ENCODE measurements at regions not wholly inside any gene's neighbourhood (a gene's known extent, or its start where the extent isn't known, plus 50 kb on each side); places are given as distances from the start of the nearest gene placed in this dataset.

GRCh38 chr15:69505956-69506556 is 53.4 kb downstream of the RPLP1 start:
- DNase-seq (ENCODE audit: low read depth in 4 of 4, low spot score in 3 of 4): no peak

- DNase-seq (ENCODE audit: low read depth in 4 of 4, low spot score in 3 of 4): no peak
These were observed 56.0 kb downstream of the RPLP1 start for GRCh38 chr15:69508659-69509058.

GRCh38 chr15:69509131-69509530 is 56.5 kb downstream of the RPLP1 start:
- DNase-seq (ENCODE audit: low read depth in 4 of 4, low spot score in 3 of 4): no peak

GRCh38 chr15:69510556-69510955 is 57.9 kb downstream of the RPLP1 start:
- no peak for DNase-seq (ENCODE audit: low read depth in 4 of 4, low spot score in 3 of 4)

- no peak for DNase-seq (ENCODE audit: low read depth in 4 of 4, low spot score in 3 of 4)
These were observed 58.4 kb downstream of the RPLP1 start for GRCh38 chr15:69511015-69511414.

- DNase-seq (ENCODE audit: low read depth in 4 of 4, low spot score in 3 of 4): no peak
These were observed 59.2 kb downstream of the RPLP1 start for GRCh38 chr15:69511716-69512340.

GRCh38 chr15:69513450-69513960 is 60.9 kb downstream of the RPLP1 start:
- no peak for DNase-seq (ENCODE audit: low read depth in 4 of 4, low spot score in 3 of 4)

- DNase-seq (ENCODE audit: low read depth in 4 of 4, low spot score in 3 of 4): no peak
These were observed 61.4 kb downstream of the RPLP1 start for GRCh38 chr15:69513986-69514385.

- no peak for DNase-seq (ENCODE audit: low read depth in 4 of 4, low spot score in 3 of 4)
These were observed 62.9 kb downstream of the RPLP1 start for GRCh38 chr15:69515508-69515907.

GRCh38 chr15:69515926-69516325 is 63.3 kb downstream of the RPLP1 start:
- no peak for DNase-seq (ENCODE audit: low read depth in 4 of 4, low spot score in 3 of 4)

- no peak for DNase-seq (ENCODE audit: low read depth in 4 of 4, low spot score in 3 of 4)
These were observed 64.4 kb downstream of the RPLP1 start for GRCh38 chr15:69517052-69517451.

GRCh38 chr15:69518806-69519205 is 66.2 kb downstream of the RPLP1 start:
- DNase-seq (ENCODE audit: low read depth in 4 of 4, low spot score in 3 of 4): no peak

GRCh38 chr15:69520067-69520466 is 67.4 kb downstream of the RPLP1 start:
- no peak for DNase-seq (ENCODE audit: low read depth in 4 of 4, low spot score in 3 of 4)

- no peak for DNase-seq (ENCODE audit: low read depth in 4 of 4, low spot score in 3 of 4)
These were observed 69.7 kb downstream of the RPLP1 start for GRCh38 chr15:69522361-69522760.

- DNase-seq (ENCODE audit: low read depth in 4 of 4, low spot score in 3 of 4): peak; percentile 66 to 77 (median 73)
These were observed 70.7 kb downstream of the RPLP1 start for GRCh38 chr15:69523010-69524001.

GRCh38 chr15:69524296-69524695 is 71.7 kb downstream of the RPLP1 start:
- no peak for DNase-seq (ENCODE audit: low read depth in 4 of 4, low spot score in 3 of 4)

GRCh38 chr15:69524814-69525213 is 72.2 kb downstream of the RPLP1 start:
- DNase-seq (ENCODE audit: low read depth in 4 of 4, low spot score in 3 of 4): no peak

GRCh38 chr15:69525543-69525942 is 72.9 kb downstream of the RPLP1 start:
- DNase-seq (ENCODE audit: low read depth in 4 of 4, low spot score in 3 of 4): no peak

GRCh38 chr15:69526081-69527061 is 73.8 kb downstream of the RPLP1 start:
- no peak for DNase-seq (ENCODE audit: low read depth in 4 of 4, low spot score in 3 of 4)

GRCh38 chr15:69529141-69529540 is 76.5 kb downstream of the RPLP1 start:
- DNase-seq (ENCODE audit: low read depth in 4 of 4, low spot score in 3 of 4): no peak

All from right renal pelvis (tissue), 4 donors.